Brain microvascular endothelial cell (primary cell): ENCODE measurements at regions not wholly inside any gene's neighbourhood (a gene's known extent, or its start where the extent isn't known, plus 50 kb on each side); places are given as distances from the start of the nearest gene placed in this dataset.

Source experiments
- DNase-seq: peaks from one replicate; pipeline ENCODE4 v3.0.0-alpha.2; 2020
- H3K27ac ChIP-seq: fragments of 250-450 bp; sonication (Bioruptor Pico); 2 replicates; pipeline ENCODE4 v1.5.1; 2020; ENCODE audit warnings: mild to moderate bottlenecking, moderate library complexity
- H3K27me3 ChIP-seq: fragments of 250-450 bp; sonication (Bioruptor Pico); replicated peaks from 2 replicates; pipeline ENCODE4 v1.5.1; 2020; ENCODE audit warnings: mild to moderate bottlenecking
- H3K36me3 ChIP-seq: fragments of 250-450 bp; sonication (Bioruptor Pico); replicated peaks from 2 replicates; pipeline ENCODE4 v1.5.1; 2020; ENCODE audit warnings: mild to moderate bottlenecking
- H3K4me3 ChIP-seq: 2 replicates; pipeline ENCODE4 v1.5.1; 2011; ENCODE audit warnings: low read depth, mild to moderate bottlenecking, control low read depth, low read length, moderate library complexity
- in situ Hi-C: cut with HindIII; loops from 2 replicates; pipeline ENCODE4 v1.10.0; 2017; ENCODE audit warnings: low sequenced_read_pairs, low pct_ligation_motif_present
- TF ChIP-seq, protein P1 (sequence below): IDR thresholded peaks from 2 replicates; pipeline ENCODE4 v1.5.1; 2011; ENCODE audit warnings: low read depth, mild to moderate bottlenecking, moderate library complexity, low read length, control low read depth, inconsistent platforms; ENCODE audit errors: missing control alignments

- no peak for DNase-seq
- Histone ChIP-seq H3K27ac (no peak overlapping the region), H3K4me3 (no peak overlapping the region), H3K27me3 (no peaks in the 10 kb centered on the region), H3K36me3 (no peaks in the 10 kb centered on the region)
- in situ Hi-C loops, result no loop called here
- TF ChIP-seq, protein P1, sequence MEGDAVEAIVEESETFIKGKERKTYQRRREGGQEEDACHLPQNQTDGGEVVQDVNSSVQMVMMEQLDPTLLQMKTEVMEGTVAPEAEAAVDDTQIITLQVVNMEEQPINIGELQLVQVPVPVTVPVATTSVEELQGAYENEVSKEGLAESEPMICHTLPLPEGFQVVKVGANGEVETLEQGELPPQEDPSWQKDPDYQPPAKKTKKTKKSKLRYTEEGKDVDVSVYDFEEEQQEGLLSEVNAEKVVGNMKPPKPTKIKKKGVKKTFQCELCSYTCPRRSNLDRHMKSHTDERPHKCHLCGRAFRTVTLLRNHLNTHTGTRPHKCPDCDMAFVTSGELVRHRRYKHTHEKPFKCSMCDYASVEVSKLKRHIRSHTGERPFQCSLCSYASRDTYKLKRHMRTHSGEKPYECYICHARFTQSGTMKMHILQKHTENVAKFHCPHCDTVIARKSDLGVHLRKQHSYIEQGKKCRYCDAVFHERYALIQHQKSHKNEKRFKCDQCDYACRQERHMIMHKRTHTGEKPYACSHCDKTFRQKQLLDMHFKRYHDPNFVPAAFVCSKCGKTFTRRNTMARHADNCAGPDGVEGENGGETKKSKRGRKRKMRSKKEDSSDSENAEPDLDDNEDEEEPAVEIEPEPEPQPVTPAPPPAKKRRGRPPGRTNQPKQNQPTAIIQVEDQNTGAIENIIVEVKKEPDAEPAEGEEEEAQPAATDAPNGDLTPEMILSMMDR, result no peak
Measured at GRCh38 chr13:59384154-59384553, 779.6 kb downstream of the DIAPH3 start.

DNA sequence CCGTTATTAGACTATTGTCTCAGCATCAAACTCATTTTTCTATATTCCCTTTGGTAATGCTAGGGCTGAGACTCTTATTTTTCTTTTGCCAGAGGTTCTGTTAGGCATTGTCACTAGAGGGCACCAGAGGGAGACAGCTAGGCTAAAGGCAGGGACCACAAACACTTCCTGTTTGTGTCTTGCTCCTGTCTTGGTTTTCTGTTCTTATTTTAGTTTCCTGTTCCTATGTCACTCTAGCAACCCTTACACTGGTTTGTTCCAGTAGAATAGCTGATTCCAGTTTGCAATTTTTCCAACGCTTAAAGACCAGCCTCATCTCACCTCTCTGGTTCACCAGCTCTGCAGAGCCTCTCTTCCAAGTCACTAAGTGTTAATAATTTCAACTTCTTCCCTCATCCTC lies 772.0 kb downstream of the DIAPH3 start:
- peak; percentile 77 for DNase-seq
- Histone ChIP-seq H3K27ac (no peak overlapping the region), H3K27me3 (no peaks in the 10 kb centered on the region), H3K36me3 (no peaks in the 10 kb centered on the region), H3K4me3 (no peak overlapping the region)
- TF ChIP-seq, protein P1, result peak; percentile 96
- in situ Hi-C loops, result no loop called here

- Histone ChIP-seq H3K27me3 (no peaks in the 10 kb centered on the region), H3K36me3 (no peaks in the 10 kb centered on the region), H3K4me3 (no peak overlapping the region), H3K27ac (no peak overlapping the region)
- TF ChIP-seq, protein P1, result no peak
- in situ Hi-C loops, result no loop called here
- no peak for DNase-seq
Measured at GRCh38 chr13:59392328-59392727, 771.4 kb downstream of the DIAPH3 start.

- no peak for DNase-seq
- in situ Hi-C loops, result no loop called here
- H3K36me3 ChIP-seq, result no peaks in the 10 kb centered on the region
- no peak overlapping the region for H3K27ac ChIP-seq
- H3K27me3 ChIP-seq, result no peaks in the 10 kb centered on the region
- TF ChIP-seq, protein P1, result no peak
- no peak overlapping the region for H3K4me3 ChIP-seq
Measured at GRCh38 chr13:59394496-59394895, 769.2 kb downstream of the DIAPH3 start.

DNA sequence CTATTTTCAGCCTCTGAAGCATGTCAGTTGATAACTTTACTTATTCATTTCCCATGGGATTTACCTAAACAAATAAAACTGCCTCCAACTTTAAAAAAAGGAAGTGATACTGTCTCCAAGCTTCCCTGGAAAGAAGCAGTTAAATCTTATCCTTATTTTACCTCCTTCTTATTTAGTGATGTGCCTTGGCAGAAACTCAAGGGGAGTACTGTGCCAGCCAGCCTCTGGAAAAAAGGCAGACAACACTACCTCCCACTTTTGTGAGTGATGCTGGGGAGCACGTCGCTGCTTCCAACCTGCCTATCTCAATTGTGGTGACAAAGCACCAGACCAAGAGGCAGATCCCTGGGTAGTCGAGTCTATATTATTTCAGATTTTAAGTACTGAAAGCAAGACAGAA lies 765.6 kb downstream of the DIAPH3 start:
- peak; percentile 1 for DNase-seq
- Histone ChIP-seq H3K27me3 (no peaks in the 10 kb centered on the region), H3K27ac (no peak overlapping the region), H3K4me3 (no peak overlapping the region), H3K36me3 (no peaks in the 10 kb centered on the region)
- in situ Hi-C loops, result no loop called here
- TF ChIP-seq, protein P1, result no peak

DNA sequence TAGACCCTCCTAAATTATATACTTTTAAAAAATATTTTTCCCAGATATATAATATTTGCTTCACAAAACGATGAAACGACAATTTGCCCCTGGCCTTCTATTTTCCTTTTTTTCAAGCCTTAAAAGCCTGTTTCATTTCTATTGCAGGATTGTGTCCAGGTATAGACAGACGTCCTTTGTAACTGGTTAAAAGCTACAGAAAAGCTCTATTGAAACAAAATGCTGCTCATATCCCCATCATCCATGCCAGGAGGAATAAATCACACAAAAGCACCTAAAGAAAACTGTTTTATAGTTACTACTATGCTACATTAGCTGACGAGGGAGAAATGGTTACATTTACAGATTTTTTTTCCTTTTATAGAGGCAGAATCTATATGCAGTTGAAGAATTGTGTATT lies 765.1 kb downstream of the DIAPH3 start:
- DNase-seq, result no peak
- H3K36me3 ChIP-seq, result no peaks in the 10 kb centered on the region
- H3K4me3 ChIP-seq, result no peak overlapping the region
- TF ChIP-seq, protein P1, result no peak
- H3K27me3 ChIP-seq, result no peaks in the 10 kb centered on the region
- in situ Hi-C loops, result no loop called here
- H3K27ac ChIP-seq, result no peak overlapping the region
